ENCODE measurements at regions not wholly inside any gene's neighbourhood (a gene's known extent, or its start where the extent isn't known, plus 50 kb on each side); places are given as distances from the start of the nearest gene placed in this dataset.

- no peak for TF ChIP-seq CTCF (IDR thresholded peaks at IDR 0.05)
- TF ChIP-seq POLR2A (IDR thresholded peaks at IDR 0.05) = no peak
These were observed 240.5 kb upstream of the POF1B start for GRCh38 chrX:85619962-85620361.

All from uterus (tissue), 2 donors.